Right renal pelvis (tissue), 4 donors: ENCODE measurements at regions not wholly inside any gene's neighbourhood (a gene's known extent, or its start where the extent isn't known, plus 50 kb on each side); places are given as distances from the start of the nearest gene placed in this dataset.

ENCODE experiments used
- DNase-seq, 4 donors: peaks; one replicate each; pipeline ENCODE4 v3.0.0-alpha.2; 2013; ENCODE audit warnings: low read depth in 4 of 4, low spot score in 3 of 4, missing footprints in 1 of 4

- DNase-seq: no peak
These were observed 162.3 kb downstream of the KATNIP start for GRCh38 chr16:27712251-27712711.

- no peak for DNase-seq
These were observed 167.8 kb downstream of the KATNIP start for GRCh38 chr16:27717726-27718125.

- no peak for DNase-seq
These were observed 168.5 kb downstream of the KATNIP start for GRCh38 chr16:27718201-27719105.

GRCh38 chr16:27719106-27719445 lies 169.1 kb downstream of the KATNIP start:
- no peak for DNase-seq

GRCh38 chr16:27720731-27721530 lies 171.0 kb downstream of the KATNIP start:
- DNase-seq: no peak

- no peak for DNase-seq
These were observed 171.7 kb downstream of the KATNIP start for GRCh38 chr16:27721531-27722181.

GRCh38 chr16:27722207-27722606 lies 172.3 kb downstream of the KATNIP start:
- DNase-seq: no peak

GRCh38 chr16:27722892-27723450 lies 173.0 kb downstream of the KATNIP start:
- DNase-seq: no peak

- no peak for DNase-seq
These were observed 174.0 kb downstream of the KATNIP start for GRCh38 chr16:27723711-27724481.

- DNase-seq: no peak
These were observed 174.7 kb downstream of the KATNIP start for GRCh38 chr16:27724482-27725235.

GRCh38 chr16:27725236-27726000 lies 175.5 kb downstream of the KATNIP start:
- no peak for DNase-seq

- DNase-seq: no peak
These were observed 176.8 kb downstream of the KATNIP start for GRCh38 chr16:27726621-27727261.

- DNase-seq: no peak
These were observed 178.0 kb downstream of the KATNIP start for GRCh38 chr16:27727941-27728340.

- DNase-seq: no peak
These were observed 178.7 kb downstream of the KATNIP start for GRCh38 chr16:27728691-27729090.

GRCh38 chr16:27729516-27730304 lies 179.8 kb downstream of the KATNIP start:
- no peak for DNase-seq

- no peak for DNase-seq
These were observed 180.8 kb downstream of the KATNIP start for GRCh38 chr16:27730661-27731210.

GRCh38 chr16:27735031-27735430 lies 185.1 kb downstream of the KATNIP start:
- no peak for DNase-seq
